Smooth muscle cell (in vitro differentiated cells): ENCODE measurements at regions not wholly inside any gene's neighbourhood (a gene's known extent, or its start where the extent isn't known, plus 50 kb on each side); places are given as distances from the start of the nearest gene placed in this dataset.

Experiments
- DNase-seq: peaks from one replicate; lab custom pipeline; 2025; ENCODE audit not compliant: unreplicated experiment; lab: John Stamatoyannopoulos, UW
- H2AFZ ChIP-seq: fragments of 200-600 bp; sonication (generic); 2 replicates; pipeline ENCODE4 v1.6.0; 2016; ENCODE audit warnings: antibody characterized with exemption, low read depth, mild to moderate bottlenecking
- H3F3A ChIP-seq: fragments of 200-600 bp; sonication (generic); 2 replicates; pipeline ENCODE4 v1.6.0; 2017; ENCODE audit warnings: antibody characterized with exemption, low read depth
- H3K27ac ChIP-seq: fragments of 200-600 bp; sonication (generic); 2 replicates; pipeline ENCODE4 v1.5.1; 2016; ENCODE audit warnings: low read depth, mild to moderate bottlenecking
- H3K27me3 ChIP-seq: fragments of 200-600 bp; sonication (generic); 2 replicates; pipeline ENCODE4 v1.6.1; 2016; ENCODE audit warnings: low read depth, mild to moderate bottlenecking
- H3K36me3 ChIP-seq: fragments of 200-600 bp; sonication (generic); 2 replicates; pipeline ENCODE4 v1.5.1; 2016; ENCODE audit warnings: low read depth
- H3K4me1 ChIP-seq: fragments of 200-600 bp; sonication (generic); 2 replicates; pipeline ENCODE4 v1.5.1; 2016; ENCODE audit warnings: low read depth
- H3K4me2 ChIP-seq: fragments of 200-600 bp; sonication (generic); 2 replicates; pipeline ENCODE4 v1.6.0; 2016; ENCODE audit warnings: mild to moderate bottlenecking
- H3K4me3 ChIP-seq: fragments of 200-600 bp; sonication (generic); 2 replicates; pipeline ENCODE4 v1.5.1; 2016; ENCODE audit warnings: mild to moderate bottlenecking
- H3K79me2 ChIP-seq: fragments of 200-600 bp; sonication (generic); 2 replicates; pipeline ENCODE4 v1.6.0; 2016; ENCODE audit warnings: low read depth, mild to moderate bottlenecking
- H3K9ac ChIP-seq: fragments of 200-600 bp; sonication (generic); 2 replicates; pipeline ENCODE4 v1.6.0; 2016; ENCODE audit warnings: low read depth
- H3K9me3 ChIP-seq: fragments of 200-600 bp; sonication (generic); replicated peaks from 2 replicates; pipeline ENCODE4 v1.5.1; 2016; ENCODE audit warnings: low read depth
- H4K20me1 ChIP-seq: fragments of 200-600 bp; sonication (generic); 2 replicates; pipeline ENCODE4 v1.6.0; 2016; ENCODE audit warnings: low read depth
- CTCF ChIP-seq: fragments of 200-600 bp; sonication (generic); IDR thresholded peaks from 2 replicates; pipeline ENCODE4 v1.5.1; 2017; ENCODE audit warnings: borderline replicate concordance, mild to moderate bottlenecking, antibody characterized with exemption; ENCODE audit not compliant: insufficient read depth, poor library complexity, severe bottlenecking
- WGBS: methylation state at CpG from one replicate; pipeline ENCODE4 v1.1.7; 2016; ENCODE audit warnings: low lambda C conversion rate; 5-methylcytosine and 5-hydroxymethylcytosine counted together

- H2AFZ ChIP-seq, result peak overlapping the region; percentile 76
- no peaks in the 10 kb centered on the region for H3K9me3 ChIP-seq
- DNase-seq, result no peak
- WGBS, result 50% methylated on average over 13 of the region's 13 CpGs
- no peak overlapping the region for H3K9ac ChIP-seq
- H3K4me3 ChIP-seq, result no peak overlapping the region
- peak overlapping the region; percentile 62 for H3K4me2 ChIP-seq
- H3F3A ChIP-seq, result no peaks in the 10 kb centered on the region
- H3K4me1 ChIP-seq, result peaks cover 28% of the 10 kb centered on the region
- no peaks in the 10 kb centered on the region for H4K20me1 ChIP-seq
- H3K36me3 ChIP-seq, result no peaks in the 10 kb centered on the region
- TF ChIP-seq CTCF, result no peak
- no peaks in the 10 kb centered on the region for H3K27me3 ChIP-seq
- H3K27ac ChIP-seq, result peak overlapping the region; percentile 40
- H3K79me2 ChIP-seq, result no peaks in the 10 kb centered on the region
Observed at GRCh38 chr3:193851941-193852674, 259.1 kb downstream of the OPA1 start.

GRCh38 chr3:193852901-193853300 is 259.9 kb downstream of the OPA1 start:
- no peaks in the 10 kb centered on the region for H3K27me3 ChIP-seq
- H3K79me2 ChIP-seq, result no peaks in the 10 kb centered on the region
- no peak overlapping the region for H2AFZ ChIP-seq
- H3K9me3 ChIP-seq, result no peaks in the 10 kb centered on the region
- no peak overlapping the region for H3K9ac ChIP-seq
- no peak for DNase-seq
- no peaks in the 10 kb centered on the region for H3K36me3 ChIP-seq
- 80% methylated on average over 1 of the region's 1 CpG for WGBS
- H4K20me1 ChIP-seq, result no peaks in the 10 kb centered on the region
- H3K27ac ChIP-seq, result no peak overlapping the region
- TF ChIP-seq CTCF, result no peak
- peak overlapping the region; percentile 62 for H3K4me2 ChIP-seq
- no peaks in the 10 kb centered on the region for H3F3A ChIP-seq
- H3K4me1 ChIP-seq, result peaks cover 28% of the 10 kb centered on the region
- no peak overlapping the region for H3K4me3 ChIP-seq

- H4K20me1 ChIP-seq, result no peaks in the 10 kb centered on the region
- H3K36me3 ChIP-seq, result no peaks in the 10 kb centered on the region
- peak overlapping the region; percentile 62 for H3K4me2 ChIP-seq
- H3K9ac ChIP-seq, result no peak overlapping the region
- DNase-seq, result no peak
- H3K79me2 ChIP-seq, result no peaks in the 10 kb centered on the region
- 35% methylated on average over 3 of the region's 3 CpGs for WGBS
- peaks cover 28% of the 10 kb centered on the region for H3K4me1 ChIP-seq
- H3F3A ChIP-seq, result no peaks in the 10 kb centered on the region
- no peak overlapping the region for H3K27ac ChIP-seq
- no peaks in the 10 kb centered on the region for H3K9me3 ChIP-seq
- no peak for TF ChIP-seq CTCF
- no peak overlapping the region for H3K4me3 ChIP-seq
- H2AFZ ChIP-seq, result no peak overlapping the region
- no peaks in the 10 kb centered on the region for H3K27me3 ChIP-seq
Observed at GRCh38 chr3:193853511-193854219, 260.7 kb downstream of the OPA1 start.
